Spinal cord (tissue), 9 donors: ENCODE measurements at regions not wholly inside any gene's neighbourhood (a gene's known extent, or its start where the extent isn't known, plus 50 kb on each side); places are given as distances from the start of the nearest gene placed in this dataset.

Experiments
- DNase-seq, 6 donors: peaks; one replicate each; pipeline versions ENCODE4 v3.0.0 to v3.0.0-alpha.2; 2013 to 2015; ENCODE audit warnings: low spot score in 6 of 6, low read depth in 4 of 6
- H3K27ac ChIP-seq: one replicate; pipeline ENCODE4 v1.5.1; 2013; ENCODE audit warnings: low read depth, low read length, control low read depth
- H3K27me3 ChIP-seq: one replicate; pipeline ENCODE4 v1.6.1; 2013; ENCODE audit warnings: low read length; ENCODE audit not compliant: control insufficient read depth, insufficient read depth
- H3K36me3 ChIP-seq: one replicate; pipeline ENCODE4 v1.6.1; 2013; ENCODE audit warnings: low read length; ENCODE audit not compliant: control insufficient read depth, insufficient read depth
- H3K4me1 ChIP-seq: one replicate; pipeline ENCODE4 v1.6.1; 2013; ENCODE audit warnings: low read length; ENCODE audit not compliant: control insufficient read depth, insufficient read depth
- H3K4me3 ChIP-seq: one replicate; pipeline ENCODE4 v1.5.1; 2013; ENCODE audit warnings: low read depth, low read length, control low read depth
- H3K9me3 ChIP-seq: one replicate; pipeline ENCODE4 v1.6.1; 2013; ENCODE audit warnings: low read length; ENCODE audit not compliant: control insufficient read depth, insufficient read depth
- WGBS: methylation state at CpG from one replicate; pipeline ENCODE4 v1.1.5; 2013; ENCODE audit warnings: missing lambda C conversion rate; ENCODE audit not compliant: insufficient coverage; 5-methylcytosine and 5-hydroxymethylcytosine counted together
- donor health status: healthy.

DNA sequence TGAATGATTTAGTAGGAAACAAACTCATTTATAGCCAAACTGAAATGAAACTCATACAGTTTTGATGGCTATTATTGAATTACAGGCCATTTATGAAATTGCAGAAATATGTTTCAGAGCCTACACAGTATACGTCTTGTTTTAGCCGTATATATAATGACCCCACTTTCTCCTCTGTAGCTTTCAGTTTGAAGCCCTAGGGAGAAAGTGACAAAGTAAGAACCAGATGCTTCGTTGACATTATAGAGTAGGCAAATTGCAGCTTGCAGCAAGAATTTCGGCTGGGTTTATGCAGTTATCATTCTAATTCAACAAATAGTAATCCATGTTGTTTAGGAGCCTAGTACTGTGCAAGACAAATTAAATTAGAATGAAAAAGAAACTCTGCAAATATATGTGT lies 836.3 kb upstream of the ADGRL4 start:
- Histone ChIP-seq H3K9me3 (no peaks in the 10 kb centered on the region), H3K4me1 (no peaks in the 10 kb centered on the region), H3K27ac (no peak overlapping the region), H3K36me3 (no peaks in the 10 kb centered on the region), H3K4me3 (no peak overlapping the region), H3K27me3 (no peaks in the 10 kb centered on the region)
- peak in 1 of 6 donors; percentile 43 for DNase-seq
- no CpG with 5 or more reads among the region's 4 CpGs for WGBS

DNA sequence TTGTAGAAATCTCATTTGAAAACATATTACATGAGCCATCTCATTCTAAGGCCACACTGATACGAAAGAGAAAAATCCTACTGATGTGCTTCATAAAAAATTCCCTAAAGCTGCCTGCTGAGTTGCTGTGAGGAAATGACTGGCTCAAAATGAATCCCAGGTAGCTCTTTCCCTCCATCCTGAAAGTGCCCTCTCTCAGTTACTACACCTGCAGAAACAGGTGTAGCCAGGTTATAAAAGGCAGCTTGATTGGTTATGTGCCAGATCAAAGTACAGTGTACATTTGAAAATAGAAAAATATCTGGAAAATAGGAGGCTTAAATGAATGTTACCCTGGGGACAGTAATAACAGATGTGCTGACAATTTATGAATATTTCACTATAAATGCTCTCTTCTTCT lies 833.4 kb upstream of the ADGRL4 start:
- no peak overlapping the region for H3K27ac ChIP-seq
- H3K4me3 ChIP-seq, result no peak overlapping the region
- DNase-seq, result peak in 1 of 6 donors; percentile 17
- no CpG with 5 or more reads among the region's 1 CpG for WGBS
- no peaks in the 10 kb centered on the region for H3K36me3 ChIP-seq
- H3K4me1 ChIP-seq, result no peaks in the 10 kb centered on the region
- H3K9me3 ChIP-seq, result no peaks in the 10 kb centered on the region
- no peaks in the 10 kb centered on the region for H3K27me3 ChIP-seq

DNA sequence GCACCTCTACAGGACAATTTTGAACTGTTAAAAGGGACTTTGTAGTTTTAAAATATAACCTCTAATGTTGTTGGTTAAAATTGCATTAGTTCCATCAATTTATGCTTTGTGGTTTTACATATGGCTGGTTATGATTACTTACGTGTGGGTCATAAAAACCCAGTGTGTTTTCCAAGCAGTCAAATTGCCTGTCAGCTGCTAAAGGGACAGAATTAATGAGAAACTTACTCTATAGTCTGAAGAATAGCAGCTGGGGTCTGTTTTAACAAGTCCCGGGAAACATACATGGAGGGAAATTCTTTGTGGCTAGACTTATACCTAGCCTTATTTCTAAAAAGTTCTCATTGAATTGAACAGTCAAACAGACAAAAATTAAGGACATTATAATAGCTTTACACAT lies 820.9 kb upstream of the ADGRL4 start:
- WGBS, result no CpG with 5 or more reads among the region's 2 CpGs
- DNase-seq, result no peak

DNA sequence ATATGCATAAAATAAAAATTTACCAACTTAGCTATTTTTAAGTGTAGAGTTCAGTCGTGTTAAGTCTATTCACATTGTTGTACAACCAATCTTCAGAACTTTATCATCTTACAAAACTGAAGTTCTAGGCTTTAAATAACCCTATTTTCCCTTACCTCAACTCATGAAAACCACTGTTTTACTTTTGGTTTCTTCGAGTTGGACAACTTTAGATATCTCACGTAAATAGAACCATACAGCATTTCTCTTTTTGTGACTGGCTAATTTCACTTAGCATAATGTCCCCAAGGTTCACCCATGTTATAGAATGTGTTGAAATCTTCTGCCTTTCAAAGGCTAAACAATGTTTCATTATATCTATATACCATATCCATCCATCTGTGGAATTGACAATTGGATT lies 819.0 kb upstream of the ADGRL4 start:
- H3K4me3 ChIP-seq, result no peak overlapping the region
- no peak for DNase-seq
- WGBS, result 100% methylated on average over 1 of the region's 3 CpGs
- H3K4me1 ChIP-seq, result no peaks in the 10 kb centered on the region
- H3K36me3 ChIP-seq, result no peaks in the 10 kb centered on the region
- no peak overlapping the region for H3K27ac ChIP-seq
- H3K27me3 ChIP-seq, result no peaks in the 10 kb centered on the region
- H3K9me3 ChIP-seq, result no peaks in the 10 kb centered on the region

More for the DNA sequence above, 820.9 kb upstream of the ADGRL4 start:
- no peak overlapping the region for H3K27ac ChIP-seq
- no peaks in the 10 kb centered on the region for H3K27me3 ChIP-seq
- H3K36me3 ChIP-seq, result no peaks in the 10 kb centered on the region
- H3K4me3 ChIP-seq, result no peak overlapping the region
- no peaks in the 10 kb centered on the region for H3K4me1 ChIP-seq
- H3K9me3 ChIP-seq, result no peaks in the 10 kb centered on the region

DNA sequence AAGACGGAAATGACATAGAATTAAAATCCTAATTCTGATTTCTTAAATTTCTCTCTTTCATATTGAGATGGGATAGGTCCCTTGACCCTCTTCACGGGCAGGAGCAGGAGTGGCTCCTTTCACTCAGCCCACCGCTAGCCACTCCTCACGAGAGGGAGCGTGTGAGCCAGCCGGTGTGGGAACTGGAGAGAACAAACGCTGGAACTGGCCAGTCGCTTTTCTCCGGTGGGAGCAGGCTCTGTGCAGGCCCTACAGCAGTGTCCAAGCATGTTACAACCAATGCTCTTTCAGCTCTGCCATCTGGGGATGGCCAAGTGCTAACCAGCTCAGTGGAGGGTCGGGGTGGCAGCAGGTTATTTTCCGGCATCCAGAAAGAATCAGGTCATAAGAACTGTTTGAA lies 815.5 kb upstream of the ADGRL4 start:
- H3K36me3 ChIP-seq, result no peaks in the 10 kb centered on the region
- no peaks in the 10 kb centered on the region for H3K4me1 ChIP-seq
- H3K27me3 ChIP-seq, result no peaks in the 10 kb centered on the region
- WGBS, result 97% methylated on average over 10 of the region's 11 CpGs
- no peak for DNase-seq
- no peak overlapping the region for H3K27ac ChIP-seq
- H3K9me3 ChIP-seq, result no peaks in the 10 kb centered on the region
- H3K4me3 ChIP-seq, result no peak overlapping the region

DNA sequence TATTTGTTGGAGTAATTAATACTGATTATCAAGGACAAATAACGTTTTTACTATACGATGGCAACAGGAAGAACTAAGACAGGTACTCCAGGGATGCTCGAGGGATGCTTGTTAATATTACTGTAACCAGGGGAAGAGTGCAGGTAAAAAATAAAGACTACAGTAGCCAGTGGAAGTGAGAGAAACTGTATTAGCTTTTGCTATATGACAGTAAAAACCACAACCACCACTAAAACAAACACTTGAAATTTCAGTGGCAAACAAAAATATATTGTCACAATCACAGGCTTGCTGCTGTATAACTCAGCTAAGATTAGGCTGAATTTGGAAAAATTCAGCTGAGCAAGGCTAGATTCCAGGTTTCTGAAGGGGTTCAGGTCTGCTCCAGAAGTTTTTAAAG lies 812.6 kb upstream of the ADGRL4 start:
- H3K4me1 ChIP-seq, result no peaks in the 10 kb centered on the region
- WGBS, result no CpG with 5 or more reads among the region's 3 CpGs
- no peaks in the 10 kb centered on the region for H3K9me3 ChIP-seq
- H3K27me3 ChIP-seq, result no peaks in the 10 kb centered on the region
- no peak for DNase-seq
- H3K36me3 ChIP-seq, result no peaks in the 10 kb centered on the region
- no peak overlapping the region for H3K27ac ChIP-seq
- H3K4me3 ChIP-seq, result no peak overlapping the region

DNA sequence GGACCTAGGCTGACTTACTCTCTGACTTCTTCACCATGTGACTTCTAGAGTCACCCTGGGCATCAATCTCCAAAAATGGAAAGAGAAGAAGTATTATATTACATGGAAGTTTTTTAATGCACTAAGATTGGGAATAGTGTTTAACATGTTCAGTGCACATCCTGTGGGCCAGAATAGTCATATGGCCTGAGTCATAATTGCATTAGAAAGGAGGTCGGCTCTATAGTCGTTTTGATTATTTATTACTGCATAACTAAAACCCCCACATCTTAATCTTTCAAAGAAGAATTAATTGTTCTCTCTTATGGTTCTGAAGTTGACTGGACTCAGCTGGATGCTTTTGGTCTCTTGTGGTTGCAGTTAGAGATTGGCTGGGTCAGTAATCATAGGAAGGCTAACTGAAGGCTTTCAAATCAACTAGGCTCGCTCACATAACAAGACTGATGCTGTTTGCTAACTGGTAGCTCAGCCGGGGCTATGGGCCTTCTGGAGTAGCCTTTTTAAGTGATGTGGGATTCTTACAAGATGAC lies 810.6 kb upstream of the ADGRL4 start:
- no peak for DNase-seq
- no CpG with 5 or more reads among the region's 4 CpGs for WGBS
- H3K9me3 ChIP-seq, result no peaks in the 10 kb centered on the region
- H3K27ac ChIP-seq, result no peak overlapping the region
- H3K4me1 ChIP-seq, result no peaks in the 10 kb centered on the region
- H3K27me3 ChIP-seq, result no peaks in the 10 kb centered on the region
- H3K36me3 ChIP-seq, result no peaks in the 10 kb centered on the region
- H3K4me3 ChIP-seq, result no peak overlapping the region

DNA sequence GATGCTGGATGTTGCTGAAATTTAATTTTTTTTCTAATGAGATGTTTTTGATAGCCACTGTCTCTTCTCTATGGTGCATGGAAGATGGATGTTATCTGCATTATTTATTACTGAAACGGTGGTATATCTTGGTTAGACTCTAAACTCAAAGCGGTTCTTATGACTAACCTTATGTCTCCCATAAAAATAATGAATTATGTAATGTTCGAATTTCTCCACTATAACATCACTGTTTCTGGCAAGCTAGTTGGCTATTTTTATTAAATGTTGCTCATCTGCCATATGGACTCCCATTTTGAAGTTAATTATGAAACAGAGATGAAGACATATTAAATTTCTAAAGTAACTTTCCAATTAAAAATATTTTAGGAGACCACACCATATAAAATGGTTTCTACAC lies 808.6 kb upstream of the ADGRL4 start:
- no peaks in the 10 kb centered on the region for H3K4me1 ChIP-seq
- no peak overlapping the region for H3K27ac ChIP-seq
- no peak for DNase-seq
- WGBS, result no CpG with 5 or more reads among the region's 3 CpGs
- H3K9me3 ChIP-seq, result no peaks in the 10 kb centered on the region
- no peaks in the 10 kb centered on the region for H3K36me3 ChIP-seq
- no peaks in the 10 kb centered on the region for H3K27me3 ChIP-seq
- no peak overlapping the region for H3K4me3 ChIP-seq

DNA sequence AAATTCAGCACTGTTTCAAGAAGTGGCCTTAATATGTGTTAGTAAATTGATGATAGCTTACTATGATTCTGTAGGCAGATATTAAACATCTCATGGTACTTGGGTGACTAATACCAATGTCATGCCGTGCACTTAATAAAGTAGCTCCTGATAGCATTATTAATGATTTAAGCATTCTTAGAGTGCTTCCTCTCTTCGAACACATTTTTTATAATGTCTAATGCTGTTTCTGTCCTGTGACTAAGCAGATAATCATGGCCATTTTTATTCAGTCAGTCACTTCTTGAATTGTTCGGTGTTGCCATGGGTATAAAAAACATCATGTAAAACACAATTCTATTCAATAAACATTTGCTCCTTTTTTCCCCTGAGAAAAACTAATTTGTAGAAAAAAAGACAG lies 804.6 kb upstream of the ADGRL4 start:
- H3K36me3 ChIP-seq, result no peaks in the 10 kb centered on the region
- H3K27ac ChIP-seq, result no peak overlapping the region
- peak in 1 of 6 donors; percentile 2 for DNase-seq
- peaks cover 3% of the 10 kb centered on the region for H3K9me3 ChIP-seq
- no peaks in the 10 kb centered on the region for H3K4me1 ChIP-seq
- H3K27me3 ChIP-seq, result no peaks in the 10 kb centered on the region
- H3K4me3 ChIP-seq, result no peak overlapping the region
- no CpG with 5 or more reads among the region's 3 CpGs for whole genome bisulfite sequencing

DNA sequence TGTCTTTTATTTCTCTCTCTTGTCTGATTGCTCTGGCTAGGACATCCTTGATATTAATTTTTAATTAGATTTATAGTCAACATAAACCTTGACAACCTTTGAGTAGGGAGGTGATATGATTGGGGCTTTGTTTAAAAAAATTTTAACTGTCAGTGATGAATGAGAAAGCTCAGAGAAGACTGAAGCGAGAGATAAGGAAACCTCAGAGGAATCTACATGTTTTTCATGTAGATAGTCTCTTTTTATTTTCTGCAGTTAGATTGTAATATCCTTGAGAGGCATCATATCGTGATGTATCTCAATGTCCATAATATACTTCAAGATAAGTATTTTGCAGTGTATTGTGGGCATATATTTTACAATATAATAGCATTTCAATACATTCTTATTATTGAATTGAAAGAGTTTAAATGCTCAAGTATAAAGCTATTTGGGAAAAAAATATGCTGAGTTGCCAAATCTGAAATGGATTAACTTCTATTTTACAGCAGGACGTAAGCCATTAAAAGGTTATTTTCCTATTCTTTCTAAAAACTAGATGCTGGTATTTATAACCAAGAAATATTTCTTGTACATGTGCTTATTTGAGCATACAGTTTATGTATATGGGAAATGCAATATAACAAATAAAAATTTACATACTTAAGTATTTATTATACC lies 802.4 kb upstream of the ADGRL4 start:
- H3K36me3 ChIP-seq, result no peaks in the 10 kb centered on the region
- no peak overlapping the region for H3K27ac ChIP-seq
- H3K4me1 ChIP-seq, result no peaks in the 10 kb centered on the region
- WGBS, result 80% methylated on average over 1 of the region's 3 CpGs
- H3K27me3 ChIP-seq, result no peaks in the 10 kb centered on the region
- peaks cover 3% of the 10 kb centered on the region for H3K9me3 ChIP-seq
- no peak overlapping the region for H3K4me3 ChIP-seq
- no peak for DNase-seq
